GM19372 (cell line): ENCODE measurements at regions not wholly inside any gene's neighbourhood (a gene's known extent, or its start where the extent isn't known, plus 50 kb on each side); places are given as distances from the start of the nearest gene placed in this dataset.
"Not testable (repeated sequence)": the region's sequence is repeated elsewhere in the genome, so short reads cannot be mapped to it uniquely, and the experiment has no call there.

Experiments
- ATAC-seq: cut with Tn5 transposase; IDR thresholded peaks from one replicate; pipeline ENCODE4 v1.9.1; 2021; ENCODE audit warnings: mild to moderate bottlenecking, low read depth, moderate library complexity; ENCODE audit not compliant: unreplicated experiment

DNA sequence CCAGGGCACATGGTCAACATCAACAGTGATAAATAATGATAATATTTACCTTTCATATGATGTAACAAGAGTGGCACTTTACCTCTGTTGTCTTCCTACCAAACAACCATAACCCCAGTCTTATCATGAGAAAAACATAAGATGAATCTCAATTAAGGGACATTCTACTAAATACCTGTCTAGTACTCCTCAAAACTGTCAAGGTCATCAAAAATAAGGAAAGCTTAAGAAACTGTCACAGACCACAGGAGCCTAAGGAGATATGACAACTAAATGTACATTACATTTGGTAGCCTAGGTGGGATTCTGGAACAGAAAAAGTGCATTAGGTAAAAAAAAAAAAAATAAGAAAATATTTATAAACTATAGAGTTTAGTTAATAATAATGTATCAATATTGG, 118.1 kb downstream of the CCDC34 start:
- ATAC-seq: no peak

DNA sequence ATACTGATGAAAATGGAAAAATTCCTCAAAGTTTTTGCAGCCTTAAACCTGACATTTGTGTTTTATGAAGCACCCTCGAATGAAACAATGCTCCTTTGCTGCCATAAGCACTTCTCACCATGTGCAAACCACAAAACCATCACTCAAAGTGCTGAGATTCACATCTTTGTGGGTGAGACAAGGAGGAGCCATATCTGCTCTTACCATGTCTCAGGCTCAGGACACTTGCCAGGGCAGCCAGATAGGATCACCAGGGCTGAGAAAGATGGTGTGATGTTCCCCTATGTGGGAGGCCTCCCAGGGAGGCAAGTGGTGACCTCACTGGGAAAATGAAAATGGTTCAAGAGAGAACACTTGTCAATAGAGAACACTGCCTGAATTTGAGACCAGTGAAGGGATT, 120.4 kb downstream of the CCDC34 start:
- no peak for ATAC-seq

DNA sequence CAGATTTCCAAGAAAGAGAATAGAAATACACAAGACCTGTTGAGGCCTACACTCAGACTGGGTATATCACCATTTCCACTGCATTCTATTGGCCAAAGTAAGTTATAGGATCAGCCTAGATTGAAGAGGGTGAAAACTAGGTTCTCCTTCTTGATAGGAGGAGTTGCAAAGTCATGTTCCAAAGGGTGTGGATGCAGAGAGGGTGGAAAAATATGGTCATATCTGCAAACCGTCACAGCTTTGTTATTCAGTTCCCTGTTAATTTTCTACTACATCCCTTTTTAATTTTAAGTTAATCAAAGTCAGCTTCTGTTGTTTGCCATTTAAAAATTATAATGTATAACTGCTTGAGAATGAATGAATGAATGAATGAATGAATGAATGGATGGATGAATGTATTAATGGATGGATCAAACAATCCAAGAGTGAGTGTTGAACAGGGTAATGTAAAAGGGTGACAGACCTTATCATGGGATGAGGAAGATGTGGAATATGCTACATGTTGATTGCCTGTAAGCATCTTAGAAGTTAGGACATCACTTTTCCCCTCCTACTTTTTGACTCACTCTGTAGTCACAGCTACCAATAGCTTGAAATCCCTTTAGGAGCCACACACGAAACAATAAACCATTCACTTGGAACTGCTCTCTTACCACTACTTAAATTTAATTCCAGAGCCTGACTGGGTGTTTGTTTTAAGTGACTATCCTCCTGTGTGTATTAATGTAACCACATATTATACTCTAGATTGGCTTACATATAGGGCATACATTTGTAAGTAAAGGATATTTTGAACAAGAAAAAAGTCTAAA, 121.5 kb downstream of the CCDC34 start:
- no peak for ATAC-seq

DNA sequence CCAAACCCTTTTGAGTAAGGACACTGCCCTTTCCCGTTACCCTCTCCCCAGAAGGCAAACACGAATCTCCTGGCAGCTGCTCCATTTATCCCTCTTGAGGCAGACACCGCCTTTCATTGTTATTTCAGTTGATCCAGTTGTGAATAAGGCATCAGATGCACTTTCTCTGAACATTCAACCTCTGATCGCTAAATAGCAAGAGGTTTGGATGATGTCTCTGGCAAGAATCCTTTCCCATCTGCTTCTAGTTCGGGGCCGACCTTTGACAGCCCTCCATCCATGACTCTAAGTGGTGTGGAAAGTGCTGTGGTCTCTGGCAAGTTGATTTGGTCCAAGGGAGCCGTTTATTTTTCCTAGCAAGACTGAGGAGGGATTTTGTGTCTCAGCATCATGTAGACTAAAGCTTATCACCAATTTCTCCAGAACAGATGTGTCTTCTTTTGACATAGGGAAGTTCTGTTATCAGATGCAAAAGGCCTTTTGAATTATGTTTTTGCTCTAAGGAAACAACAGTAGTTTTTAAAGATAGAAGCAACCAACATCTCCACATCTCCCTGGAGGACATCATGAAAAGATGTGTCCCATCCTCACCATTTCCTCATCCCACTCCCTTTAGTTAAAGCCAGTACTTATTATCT, 123.6 kb downstream of the CCDC34 start:
- ATAC-seq: no peak

DNA sequence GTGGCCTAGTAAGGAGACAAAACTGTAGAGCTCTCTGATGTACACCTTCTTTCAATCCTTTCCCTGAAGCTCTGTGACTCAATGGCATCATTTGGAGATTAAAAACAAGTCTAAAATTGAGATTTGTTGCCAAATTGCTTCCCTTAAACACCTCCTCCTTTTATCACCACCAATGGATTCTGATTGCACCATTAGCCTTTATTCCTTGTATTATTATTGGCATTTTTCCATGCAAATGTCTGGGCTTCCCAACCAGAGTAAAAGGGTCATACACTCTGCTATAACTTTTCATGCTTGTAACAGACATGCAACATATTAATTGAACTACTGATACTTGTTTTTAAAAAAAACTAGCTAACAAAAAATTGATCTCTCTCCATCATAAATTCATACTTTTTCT, 124.2 kb downstream of the CCDC34 start:
- ATAC-seq: no peak

DNA sequence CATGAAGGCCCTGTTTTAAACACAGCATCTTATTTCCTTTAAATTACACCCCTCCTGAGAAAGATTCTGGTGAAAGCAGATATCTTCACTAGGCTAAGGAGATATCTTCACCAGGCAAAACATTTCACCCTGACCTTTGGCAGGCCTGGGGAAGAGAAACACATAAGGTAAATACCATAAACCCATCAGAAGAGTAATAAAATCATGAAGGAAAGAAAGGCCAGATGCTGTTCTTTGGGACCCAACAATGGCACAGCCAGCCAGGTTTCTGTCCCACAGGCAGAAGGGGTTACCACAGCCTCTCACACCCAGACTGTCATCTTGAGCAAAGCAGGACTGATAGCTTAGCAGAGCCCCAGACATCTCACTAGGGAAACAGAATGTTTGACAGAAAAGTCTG, 125.4 kb downstream of the CCDC34 start:
- ATAC-seq: no peak

DNA sequence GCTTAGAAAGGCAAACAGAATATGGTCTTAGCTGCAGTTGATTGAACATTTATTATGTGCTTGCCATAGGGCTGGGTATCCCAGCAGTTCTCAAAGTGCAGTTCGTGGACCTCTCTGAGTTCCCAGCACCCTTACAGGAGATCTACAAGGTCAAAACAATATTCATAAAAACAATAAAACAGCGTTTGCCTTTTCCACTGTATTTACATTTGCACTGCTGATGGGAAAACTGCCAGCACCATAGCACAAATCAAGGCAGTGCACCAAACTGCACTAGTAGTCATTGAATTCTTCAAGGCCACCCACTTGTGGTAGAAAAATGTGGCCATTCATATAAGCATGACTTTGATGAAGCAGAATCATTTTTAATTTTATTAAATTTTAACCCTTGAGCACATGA, 128.1 kb downstream of the CCDC34 start:
- no peak for ATAC-seq

DNA sequence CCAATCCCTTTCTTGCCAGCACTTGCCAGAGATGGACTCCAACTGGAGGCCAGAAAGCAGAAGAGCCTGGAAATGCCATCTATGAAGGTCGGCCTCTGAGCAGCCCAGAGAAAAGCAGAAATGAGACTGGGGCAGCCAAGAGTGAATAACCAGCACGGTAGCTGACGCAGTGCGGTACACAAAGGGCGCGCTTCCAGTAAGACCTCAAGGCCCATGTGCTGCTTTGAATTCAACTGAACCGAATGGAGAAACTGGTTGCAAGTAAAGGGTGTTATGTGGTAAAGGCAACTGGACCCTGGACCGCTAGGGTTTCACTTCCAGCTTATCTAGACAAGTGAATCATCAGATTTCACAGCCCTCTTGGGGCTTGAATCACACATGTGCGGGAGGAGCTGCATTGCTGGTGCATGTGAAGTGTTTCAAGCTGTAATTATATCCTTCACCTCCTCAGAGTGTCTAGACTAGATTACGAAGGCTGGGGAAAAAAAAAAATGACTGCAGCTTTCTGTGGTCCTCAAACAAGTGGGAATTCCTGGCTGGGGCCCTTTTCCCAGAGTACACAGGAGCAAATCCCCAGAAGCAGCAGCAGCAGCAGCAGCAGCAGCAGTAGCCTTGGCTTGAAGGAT, 128.9 kb downstream of the CCDC34 start:
- peak; percentile 93 for ATAC-seq

DNA sequence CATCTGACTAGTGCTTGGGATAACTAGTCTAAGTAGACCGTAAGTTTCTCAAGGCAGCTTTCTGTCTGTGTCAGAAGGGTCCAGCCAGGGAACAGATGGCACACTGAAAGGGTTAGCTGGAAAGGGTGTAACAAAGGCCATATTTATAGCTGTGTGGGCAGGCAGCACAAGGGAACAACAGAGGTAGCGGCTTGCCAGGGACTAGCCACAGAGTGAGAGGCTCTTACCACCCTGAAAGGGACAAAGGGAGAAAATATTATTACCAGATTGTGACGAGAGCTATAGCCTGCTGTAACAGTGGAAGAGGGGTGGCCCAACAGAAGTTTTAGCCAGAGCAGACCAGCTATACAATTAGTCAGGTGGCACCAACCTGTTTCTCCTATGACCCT, 129.4 kb downstream of the CCDC34 start:
- peak; percentile 12 for ATAC-seq

DNA sequence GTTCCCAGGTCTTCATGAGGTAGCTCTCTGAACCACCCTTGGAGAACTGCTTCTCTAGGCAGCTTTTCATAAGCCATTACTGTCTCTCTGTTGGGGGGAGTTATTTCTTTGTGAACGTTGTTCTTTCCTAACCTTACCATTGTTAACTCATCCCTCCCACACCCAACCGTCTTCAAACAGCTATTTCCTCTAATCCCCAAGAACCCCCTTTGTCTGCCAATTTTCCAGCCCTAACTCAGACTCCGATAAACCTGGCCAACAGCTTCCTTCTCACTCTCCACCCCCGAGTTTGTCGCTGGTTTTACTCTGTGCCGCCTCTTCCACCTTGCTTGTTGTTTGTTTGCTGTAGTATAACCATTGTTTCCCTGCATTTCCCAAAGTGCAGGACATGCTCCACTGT, 131.5 kb downstream of the CCDC34 start:
- ATAC-seq: no peak

DNA sequence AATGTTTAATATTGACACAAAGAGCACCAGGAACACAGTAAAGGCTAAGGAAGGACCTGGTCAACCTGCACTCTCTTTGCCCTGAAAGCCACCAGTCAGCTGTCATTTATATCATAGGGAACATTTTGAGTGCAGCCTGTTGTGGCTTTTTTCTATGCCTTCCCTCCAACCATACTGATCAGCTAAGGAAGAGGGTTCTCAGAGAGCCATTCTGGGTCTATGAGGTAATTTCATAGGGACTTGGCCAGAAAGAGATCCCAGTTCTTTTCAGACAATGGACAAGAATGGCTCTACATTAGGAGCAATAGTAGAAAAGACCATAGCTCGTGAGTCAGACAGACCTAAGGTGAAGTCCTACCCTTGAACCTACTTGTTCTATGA, 132.8 kb downstream of the CCDC34 start:
- no peak for ATAC-seq

DNA sequence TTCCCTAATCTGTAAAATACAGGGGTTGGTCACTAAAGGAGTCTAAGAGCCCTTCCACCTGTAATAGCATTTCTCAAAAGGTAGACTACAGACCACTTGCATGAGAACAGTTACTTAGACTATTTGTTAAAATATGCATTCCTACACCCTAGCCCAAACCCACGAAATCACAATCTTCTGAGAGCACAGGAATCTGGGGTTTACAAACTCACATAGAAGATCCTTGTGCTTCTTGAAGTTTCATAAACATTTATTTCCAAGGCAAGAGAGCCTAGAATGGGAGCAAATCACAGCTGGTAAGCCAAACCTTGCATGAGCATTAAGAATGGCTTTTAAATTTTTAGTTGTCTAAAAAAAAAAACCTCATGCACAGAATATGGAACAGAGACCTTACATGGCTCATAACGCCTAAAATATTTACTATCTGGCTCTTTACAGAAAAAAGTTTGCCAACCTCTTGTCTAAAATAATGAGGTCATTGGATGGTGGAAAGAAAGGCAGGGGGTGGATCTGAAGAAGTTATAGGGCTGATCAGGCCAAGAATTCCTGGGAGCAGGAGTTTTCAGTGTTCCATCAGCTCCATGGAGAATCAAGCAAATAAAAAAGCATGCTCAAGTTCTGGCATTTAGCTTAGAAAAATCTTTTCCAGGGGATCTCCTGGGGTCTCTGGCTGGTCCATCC, 133.4 kb downstream of the CCDC34 start:
- no peak for ATAC-seq

DNA sequence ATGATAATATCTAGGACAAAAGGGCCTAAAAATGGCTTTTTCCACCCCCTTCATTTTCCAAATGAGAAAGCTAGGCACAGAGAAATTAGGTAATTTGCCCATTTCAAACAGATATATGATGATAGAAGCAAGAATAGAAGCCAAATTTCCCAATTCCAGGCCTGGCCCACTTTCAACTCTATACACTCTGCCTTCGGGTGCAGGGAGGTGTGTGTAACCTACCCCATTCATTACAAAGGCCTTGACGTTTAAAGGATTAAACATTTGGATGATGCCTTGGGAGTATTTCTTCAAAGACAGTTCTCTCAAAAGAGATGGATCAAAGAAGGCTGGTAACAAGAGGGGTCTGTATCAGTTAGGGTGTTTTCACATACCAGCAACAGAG, 134.1 kb downstream of the CCDC34 start:
- no peak for ATAC-seq

DNA sequence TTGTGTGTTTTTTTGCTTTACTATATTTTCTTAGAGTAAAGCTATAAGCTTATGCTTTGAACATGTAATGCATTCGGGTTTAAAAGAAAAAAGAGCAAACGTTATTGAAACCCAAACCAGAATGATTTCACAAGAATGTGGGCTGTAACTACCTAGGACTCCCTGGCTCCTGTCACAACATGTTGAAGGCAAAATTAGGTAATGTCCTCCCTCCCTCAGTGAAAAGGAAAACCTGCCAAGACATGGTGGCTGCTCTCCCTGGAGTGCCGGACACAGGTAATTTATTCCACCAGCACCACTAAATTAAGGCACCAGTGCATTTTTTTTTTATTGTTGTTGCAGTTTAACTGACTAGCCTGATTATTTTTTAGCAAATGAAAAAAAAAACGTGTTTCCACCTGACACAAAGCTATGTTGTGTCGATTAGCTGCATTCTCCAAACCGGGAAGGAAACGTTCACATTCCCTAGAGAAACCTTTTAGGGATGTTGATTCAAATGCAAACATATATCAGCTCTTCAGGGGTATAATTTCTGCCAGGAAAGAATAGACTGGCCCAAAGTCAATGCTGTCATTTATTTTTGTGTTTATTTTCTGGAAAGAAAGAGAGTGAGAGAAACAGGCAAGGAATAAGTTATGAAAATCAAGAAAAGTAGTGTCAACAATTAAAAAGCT, 134.6 kb downstream of the CCDC34 start:
- ATAC-seq: no peak

DNA sequence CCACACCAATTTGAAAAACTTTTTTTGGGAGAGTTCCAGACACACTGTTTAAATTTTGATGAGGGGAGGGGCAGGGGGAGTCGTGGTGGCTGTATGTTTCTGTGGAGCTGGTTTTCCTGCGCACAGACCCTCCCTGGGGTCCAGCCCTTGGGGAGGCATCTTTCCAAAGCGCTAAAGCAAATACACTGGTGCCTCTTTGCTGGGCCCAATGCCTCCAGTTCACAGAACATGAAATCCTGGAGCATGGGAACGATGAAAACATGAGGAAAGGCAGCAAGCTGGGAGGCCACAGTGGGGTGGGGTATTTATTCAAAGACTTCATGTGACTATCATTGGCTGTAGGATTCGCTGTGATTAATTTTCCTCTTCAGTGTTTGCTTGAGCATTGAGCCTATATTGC, 135.3 kb downstream of the CCDC34 start:
- ATAC-seq: no peak

DNA sequence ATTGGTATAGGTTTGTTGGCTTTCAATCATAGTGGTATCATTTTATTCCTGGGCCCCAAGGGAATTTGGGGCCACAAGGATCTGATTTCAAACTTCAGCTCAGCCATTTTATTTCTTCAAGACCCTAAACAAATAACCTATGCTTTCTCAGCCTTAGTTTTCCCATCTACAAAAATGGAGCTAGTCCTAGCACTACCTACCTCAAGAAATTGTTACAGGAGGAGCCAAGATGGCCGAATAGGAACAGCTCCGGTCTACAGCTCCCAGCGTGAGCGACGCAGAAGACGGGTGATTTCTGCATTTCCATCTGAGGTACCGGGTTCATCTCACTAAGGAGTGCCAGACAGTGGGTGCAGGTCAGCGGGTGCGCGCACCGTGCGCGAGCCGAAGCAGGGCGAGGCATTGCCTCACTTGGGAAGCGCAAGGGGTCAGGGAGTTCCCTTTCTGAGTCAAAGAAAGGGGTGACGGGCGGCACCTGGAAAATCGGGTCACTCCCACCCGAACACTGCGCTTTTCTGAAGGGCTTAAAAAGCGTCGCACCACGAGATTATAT, 143.5 kb downstream of the CCDC34 start:
- not testable (repeated sequence) for ATAC-seq

DNA sequence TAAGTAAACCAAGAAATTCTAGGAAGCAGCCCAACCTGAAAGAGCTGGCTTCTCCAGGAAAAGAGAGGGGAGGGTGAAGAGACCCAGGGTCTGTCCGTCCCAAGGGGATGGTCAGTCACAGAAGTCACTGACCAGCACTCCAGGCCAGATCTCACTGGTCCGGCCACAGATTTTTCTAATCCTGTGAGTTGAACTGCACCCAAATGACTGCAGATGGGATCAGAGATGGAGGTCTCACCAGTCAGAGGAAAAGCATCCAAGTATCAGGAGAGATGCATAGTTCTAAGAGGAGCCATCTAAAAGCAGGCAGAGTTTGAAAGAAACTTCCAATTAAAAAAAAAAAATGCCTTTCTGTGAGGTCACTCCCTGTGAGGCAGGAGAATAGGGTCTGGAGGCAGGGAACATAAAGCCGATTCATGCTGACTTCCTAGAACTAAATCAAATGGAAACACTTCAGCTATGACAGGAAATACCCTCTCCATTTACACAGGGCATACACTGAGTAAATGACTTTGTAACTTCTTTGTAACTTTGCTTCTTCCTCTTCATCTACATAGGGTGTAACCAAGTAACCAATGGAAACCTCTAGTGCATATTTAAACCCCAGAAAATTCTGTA, 144.5 kb downstream of the CCDC34 start:
- no peak for ATAC-seq

DNA sequence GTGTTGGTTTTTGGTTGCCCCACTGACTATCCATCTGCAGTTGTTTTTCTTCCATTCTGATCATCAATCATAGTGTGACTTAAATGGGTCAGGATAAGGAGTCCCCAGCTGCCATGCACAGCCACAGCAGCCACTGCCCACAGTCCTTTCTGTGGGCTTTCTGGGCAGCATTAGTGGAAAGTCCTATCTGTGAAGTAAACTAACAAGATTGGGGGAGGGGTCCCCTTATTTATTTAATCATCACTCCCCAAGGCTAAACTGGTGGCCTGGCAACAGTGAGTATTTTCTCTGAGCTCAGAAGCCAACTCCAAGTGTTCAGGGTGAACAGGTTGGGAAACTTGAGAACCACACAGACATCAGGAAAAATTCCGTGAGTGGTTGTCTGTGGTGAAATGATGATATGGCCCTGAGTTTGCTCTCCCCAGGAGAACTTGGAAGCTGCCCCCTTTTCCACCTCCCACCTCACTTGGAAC, 145.0 kb downstream of the CCDC34 start:
- ATAC-seq: no peak

DNA sequence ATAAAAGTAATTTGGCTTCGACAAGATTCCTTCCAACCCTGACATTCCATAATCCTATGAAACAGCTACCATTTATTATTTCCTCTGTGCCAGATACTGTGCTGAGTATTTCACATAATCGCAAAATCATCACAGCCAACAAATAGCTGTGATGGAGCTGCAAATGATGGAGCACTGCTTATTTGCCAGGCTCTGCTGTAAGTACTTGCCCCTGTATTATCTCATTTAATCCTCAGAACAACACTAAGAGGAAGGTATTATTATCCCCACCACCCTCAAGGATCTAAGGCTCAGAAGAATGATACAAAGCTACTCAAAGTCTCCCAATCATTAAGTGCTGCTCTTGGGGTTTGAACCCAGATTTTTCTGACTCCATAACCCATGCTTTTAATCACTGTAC, 145.5 kb downstream of the CCDC34 start:
- no peak for ATAC-seq
